ENCODE measurements at regions not wholly inside any gene's neighbourhood (a gene's known extent, or its start where the extent isn't known, plus 50 kb on each side); places are given as distances from the start of the nearest gene placed in this dataset.

- no peak for TF ChIP-seq CREB3 (CRISPR knock-in tag; IDR thresholded peaks at IDR 0.05)
- no peak for TF ChIP-seq ARID4A (CRISPR knock-in tag; IDR thresholded peaks at IDR 0.05; ENCODE audit: borderline replicate concordance)
- no peak for TF ChIP-seq ASH2L (IDR thresholded peaks at IDR 0.05; ENCODE audit: insufficient read length, low read depth, low read length)
These were observed 419.3 kb upstream of the KLHL1 start (continued) for GRCh38 chr13:70527599-70527998.

- no peak for DNase-seq (ENCODE audit: low spot score)
- no peaks in the 10 kb centered on the region for H3K36me3 ChIP-seq (replicated peaks in 1 of 2; ENCODE audit: control insufficient read depth in 1 of 2, insufficient read depth in 2 of 2, low read length in 2 of 2)
- H3K4me2 ChIP-seq (ENCODE audit: low read depth, low read length), result no peak overlapping the region
- H3K4me3 ChIP-seq (replicated peaks in 1 of 3; ENCODE audit: insufficient read depth in 1 of 3, low read depth in 2 of 3, low read length in 3 of 3), result no peak overlapping the region
- no peak for FAIRE-seq
- H4K20me1 ChIP-seq (ENCODE audit: insufficient read depth, low read length), result no peaks in the 10 kb centered on the region
- no peaks in the 10 kb centered on the region for H3K4me1 ChIP-seq (ENCODE audit: insufficient read depth, low read length)
- H3K27me3 ChIP-seq (ENCODE audit: control insufficient read depth in 1 of 2, insufficient read depth in 2 of 2, low read length in 2 of 2), result no peaks in the 10 kb centered on the region
- no TSS peak for BruUV-seq (replicated peaks)
- H3K9ac ChIP-seq (ENCODE audit: insufficient read depth, low read depth, low read length), result no peak overlapping the region
- H2AFZ ChIP-seq (ENCODE audit: low read length), result no peak overlapping the region
- H3K9me3 ChIP-seq (ENCODE audit: low read length), result no peaks in the 10 kb centered on the region
- no peak overlapping the region for H3K27ac ChIP-seq (ENCODE audit: extremely low read length, insufficient read depth, low read length)
- ChIA-PET CTCF (ENCODE audit: low intra/inter-chr PET ratio, low total read pairs) (no interaction called here), POLR2A (no interaction called here)
- 0% methylated on average over 2 of the region's 2 CpGs for WGBS (ENCODE audit: low lambda C conversion rate)
- in situ Hi-C loops (cut with HindIII; ENCODE audit: extremely low pct_ligation_motif_present, low pct_unique_long_range_greater_than_20kb) (no loop called here), intact Hi-C loops (cut with micrococcal nuclease; ENCODE audit: unreplicated experiment) (no loop called here)
- no peak for ATAC-seq
- H3K79me2 ChIP-seq (ENCODE audit: insufficient read depth, low read length), result no peaks in the 10 kb centered on the region
- TF ChIP-seq ZSCAN22 (CRISPR knock-in tag; IDR thresholded peaks at IDR 0.05), result no peak
- no peak for TF ChIP-seq ZNF253 (CRISPR knock-in tag; IDR thresholded peaks at IDR 0.05; ENCODE audit: borderline replicate concordance)
- no peak for TF ChIP-seq U2AF2 (IDR thresholded peaks at IDR 0.05; ENCODE audit: low read depth, low read length)
- no peak for TF ChIP-seq PAX8 (CRISPR knock-in tag; IDR thresholded peaks at IDR 0.05; ENCODE audit: borderline replicate concordance)
- no peak for TF ChIP-seq NFAT5 (CRISPR knock-in tag; IDR thresholded peaks at IDR 0.05)
- TF ChIP-seq HHEX (CRISPR knock-in tag; IDR thresholded peaks at IDR 0.05), result no peak
- no peak for TF ChIP-seq TAF1 (CRISPR knock-in tag; IDR thresholded peaks at IDR 0.05)
- TF ChIP-seq DBP (CRISPR knock-in tag; IDR thresholded peaks at IDR 0.05; ENCODE audit: not compliant biosample characterization), result no peak
- TF ChIP-seq FIP1L1 (IDR thresholded peaks at IDR 0.05; ENCODE audit: borderline replicate concordance, insufficient read depth, low read depth, low read length), result no peak
These were observed 415.4 kb upstream of the KLHL1 start for GRCh38 chr13:70523622-70524021.
